H9 (cell line): ENCODE measurements at regions not wholly inside any gene's neighbourhood (a gene's known extent, or its start where the extent isn't known, plus 50 kb on each side); places are given as distances from the start of the nearest gene placed in this dataset.

Experiments used
- DNase-seq: peaks from one replicate; pipeline ENCODE4 v3.0.0-alpha.2; 2017
- H2AFZ ChIP-seq: one replicate; pipeline ENCODE4 v1.6.1; 2013; ENCODE audit warnings: mild to moderate bottlenecking, low read length, control low read depth, moderate library complexity
- H2AK5ac ChIP-seq: 2 replicates; pipeline ENCODE4 v1.6.1; 2013; ENCODE audit warnings: low read length, control low read depth, mixed read lengths; ENCODE audit not compliant: insufficient read length
- H2BK120ac ChIP-seq: one replicate; pipeline ENCODE4 v1.6.1; 2013; ENCODE audit warnings: low read depth, mild to moderate bottlenecking, low read length, control low read depth, inconsistent platforms; ENCODE audit not compliant: poor library complexity, severe bottlenecking
- H2BK12ac ChIP-seq: 2 replicates; pipeline ENCODE4 v1.6.1; 2013; ENCODE audit warnings: low read length, control low read depth, mixed read lengths, low read depth; ENCODE audit not compliant: insufficient read length
- H2BK15ac ChIP-seq: 2 replicates; pipeline ENCODE4 v1.6.1; 2013; ENCODE audit warnings: low read depth, low read length, control low read depth
- H2BK20ac ChIP-seq: one replicate; pipeline ENCODE4 v1.6.1; 2013; ENCODE audit warnings: low read depth, mild to moderate bottlenecking, low read length, control low read depth, inconsistent platforms; ENCODE audit not compliant: poor library complexity, severe bottlenecking
- H2BK5ac ChIP-seq: 2 replicates; pipeline ENCODE4 v1.6.1; 2013; ENCODE audit warnings: low read length, control low read depth, mixed read lengths; ENCODE audit not compliant: insufficient read length
- H3K14ac ChIP-seq: 2 replicates; pipeline ENCODE4 v1.6.1; 2013; ENCODE audit warnings: low read length, control low read depth; ENCODE audit not compliant: insufficient read depth
- H3K18ac ChIP-seq: 2 replicates; pipeline ENCODE4 v1.6.1; 2013; ENCODE audit warnings: low read depth, mild to moderate bottlenecking, mixed read lengths, low read length, control low read depth; ENCODE audit not compliant: insufficient read length
- H3K23ac ChIP-seq: 2 replicates; pipeline ENCODE4 v1.6.1; 2013; ENCODE audit warnings: low read length, control low read depth, mixed read lengths, low read depth; ENCODE audit not compliant: insufficient read length
- H3K23me2 ChIP-seq: 2 replicates; pipeline ENCODE4 v1.6.1; 2013; ENCODE audit warnings: low read depth, mild to moderate bottlenecking, mixed read lengths, low read length, control low read depth; ENCODE audit not compliant: insufficient read length, poor library complexity, severe bottlenecking
- H3K27ac ChIP-seq: 2 replicates; pipeline ENCODE4 v1.5.1; 2013; ENCODE audit warnings: low read length, control low read depth, mixed read lengths, low read depth; ENCODE audit not compliant: insufficient read length
- H3K27me3 ChIP-seq: 2 replicates; pipeline ENCODE4 v1.6.1; 2013; ENCODE audit warnings: low read length, control low read depth, inconsistent platforms; ENCODE audit not compliant: insufficient read depth
- H3K4ac ChIP-seq: 2 replicates; pipeline ENCODE4 v1.6.1; 2013; ENCODE audit warnings: low read depth, mild to moderate bottlenecking, control low read depth, inconsistent platforms, low read length, moderate library complexity
- H3K4me1 ChIP-seq: 2 replicates; pipeline ENCODE4 v1.6.1; 2013; ENCODE audit warnings: low read length, control low read depth, inconsistent platforms; ENCODE audit not compliant: insufficient read depth
- H3K4me2 ChIP-seq: 2 replicates; pipeline ENCODE4 v1.6.1; 2013; ENCODE audit warnings: low read length, control low read depth, mixed read lengths; ENCODE audit not compliant: insufficient read length, insufficient read depth
- H3K56ac ChIP-seq: 2 replicates; pipeline ENCODE4 v1.6.1; 2013; ENCODE audit warnings: low read depth, mild to moderate bottlenecking, mixed read lengths, low read length, control low read depth; ENCODE audit not compliant: insufficient read length
- H3K79me1 ChIP-seq: 2 replicates; pipeline ENCODE4 v1.6.1; 2013; ENCODE audit warnings: low read depth, mild to moderate bottlenecking, moderate library complexity, low read length, control low read depth, inconsistent platforms; ENCODE audit not compliant: insufficient read depth, poor library complexity, severe bottlenecking
- H3K79me2 ChIP-seq: 2 replicates; pipeline ENCODE4 v1.6.1; 2013; ENCODE audit warnings: low read length, control low read depth, inconsistent platforms; ENCODE audit not compliant: insufficient read depth
- H3K9ac ChIP-seq: 2 replicates; pipeline ENCODE4 v1.6.1; 2013; ENCODE audit warnings: low read length, control low read depth, mixed read lengths; ENCODE audit not compliant: insufficient read length; ENCODE audit errors: extremely low read depth
- H3K9me3 ChIP-seq: one replicate; pipeline ENCODE4 v1.6.1; 2013; ENCODE audit warnings: low read depth, low read length, inconsistent platforms; ENCODE audit not compliant: control insufficient read depth
- H3T11ph ChIP-seq: one replicate; pipeline ENCODE4 v1.6.1; 2013; ENCODE audit warnings: mild to moderate bottlenecking, low read length, control low read depth, inconsistent platforms
- H4K20me1 ChIP-seq: one replicate; pipeline ENCODE4 v1.6.1; 2013; ENCODE audit not compliant: control insufficient read depth, insufficient read length, insufficient read depth
- H4K5ac ChIP-seq: 2 replicates; pipeline ENCODE4 v1.6.1; 2013; ENCODE audit warnings: low read depth, mild to moderate bottlenecking, mixed read lengths, low read length, control low read depth; ENCODE audit not compliant: insufficient read length
- H4K8ac ChIP-seq: replicated peaks from 2 replicates; pipeline ENCODE4 v1.6.1; 2013; ENCODE audit warnings: low read length, control low read depth, mixed read lengths, low read depth; ENCODE audit not compliant: insufficient read length
- H4K91ac ChIP-seq: 2 replicates; pipeline ENCODE4 v1.6.1; 2013; ENCODE audit warnings: low read depth, mild to moderate bottlenecking, moderate library complexity, mixed read lengths, low read length, control low read depth; ENCODE audit not compliant: insufficient read length
- H3K27ac Mint-ChIP-seq, 3 experiments: 2 replicates in 2 of 3; 3 replicates in 1 of 3; pipeline ENCODE4 v1.8.0; 2020 to 2021; ENCODE audit warnings: mixed read lengths in 3 of 3, mild to moderate bottlenecking in 1 of 3, moderate library complexity in 1 of 3
- H3K27me3 Mint-ChIP-seq: 2 replicates; pipeline ENCODE4 v1.8.0; 2021; ENCODE audit warnings: low read depth, mild to moderate bottlenecking, moderate library complexity, mixed read lengths
- H3K36me3 Mint-ChIP-seq, 3 experiments: 2 replicates in 2 of 3; 3 replicates in 1 of 3; pipeline ENCODE4 v1.8.0; 2020 to 2021; ENCODE audit warnings: low read depth in 3 of 3, mixed read lengths in 3 of 3; ENCODE audit not compliant: insufficient read depth in 1 of 3
- H3K4me1 Mint-ChIP-seq, 2 experiments: 2 replicates each; pipeline ENCODE4 v1.8.0; 2020; ENCODE audit warnings: mixed read lengths in 2 of 2
- H3K4me3 Mint-ChIP-seq, 2 experiments: 2 replicates in 1 of 2; 3 replicates in 1 of 2; pipeline ENCODE4 v1.8.0; 2020 to 2021; ENCODE audit warnings: mild to moderate bottlenecking in 2 of 2, mixed read lengths in 2 of 2, moderate library complexity in 1 of 2
- H3K9me3 Mint-ChIP-seq, 2 experiments: 2 replicates in 1 of 2; 3 replicates in 1 of 2; pipeline ENCODE4 v1.8.0; 2020; ENCODE audit warnings: mild to moderate bottlenecking in 2 of 2, mixed read lengths in 2 of 2, moderate library complexity in 1 of 2
- WGBS: extraction: QIAGEN DNeasy Blood & Tissue Kit; methylation state at CpG from one replicate; pipeline ENCODE4 v1.1.7; 2013; ENCODE audit warnings: missing lambda C conversion rate, low lambda C conversion rate, mixed read lengths; ENCODE audit not compliant: insufficient read length; ENCODE audit errors: extremely low coverage; 5-methylcytosine and 5-hydroxymethylcytosine counted together
- TF ChIP-seq, protein P1 (sequence below): fragments of 200-600 bp; sonication (generic); conservative IDR thresholded peaks from 3 replicates; pipeline ENCODE4 v1.8.0; 2021; ENCODE audit warnings: antibody characterized with exemption, mild to moderate bottlenecking

DNA sequence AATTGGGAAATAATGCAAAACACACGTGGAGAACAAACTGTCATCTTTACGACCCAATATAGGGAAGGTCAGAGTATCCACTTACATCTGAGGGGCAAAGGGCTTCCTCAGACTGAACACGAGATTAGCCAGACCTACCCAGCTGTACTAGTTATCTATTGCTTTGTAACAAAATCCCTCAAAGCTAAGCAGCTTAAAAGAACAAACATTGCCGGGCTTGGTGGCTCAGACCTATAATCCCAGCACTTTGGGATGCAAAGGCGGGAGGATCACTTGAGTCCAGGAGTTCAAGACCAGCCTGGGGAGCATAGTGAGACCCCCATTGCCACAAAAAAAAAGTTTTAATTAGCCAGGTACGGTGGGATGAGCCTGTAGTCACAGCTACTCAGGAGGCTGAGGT lies 262.8 kb downstream of the LTN1 start:
- Histone ChIP-seq H3K4me2 (no peak overlapping the region), H3K23ac (no peak overlapping the region), H4K91ac (no peak overlapping the region), H3K14ac (no peak overlapping the region), H3K23me2 (no peaks in the 10 kb centered on the region), H2AFZ (no peak overlapping the region), H2BK20ac (no peak overlapping the region), H2BK15ac (no peak overlapping the region), H3K79me2 (no peaks in the 10 kb centered on the region), H2BK12ac (no peak overlapping the region), H3K18ac (no peak overlapping the region), H3T11ph (no peak overlapping the region), H4K5ac (no peak overlapping the region), H2BK5ac (no peak overlapping the region), H4K20me1 (no peaks in the 10 kb centered on the region), H3K9me3 (no peaks in the 10 kb centered on the region), H3K56ac (no peak overlapping the region), H3K79me1 (no peaks in the 10 kb centered on the region), H3K4ac (no peak overlapping the region), H2BK120ac (no peak overlapping the region), H4K8ac (no peak overlapping the region), H3K27me3 (no peaks in the 10 kb centered on the region), H2AK5ac (no peak overlapping the region), H3K27ac (no peak overlapping the region), H3K4me1 (no peaks in the 10 kb centered on the region), H3K9ac (no peak overlapping the region)
- no peak for DNase-seq
- no peak overlapping the region for H3K4me3 Mint-ChIP-seq
- no peaks in the 10 kb centered on the region for H3K9me3 Mint-ChIP-seq
- TF ChIP-seq, protein P1, sequence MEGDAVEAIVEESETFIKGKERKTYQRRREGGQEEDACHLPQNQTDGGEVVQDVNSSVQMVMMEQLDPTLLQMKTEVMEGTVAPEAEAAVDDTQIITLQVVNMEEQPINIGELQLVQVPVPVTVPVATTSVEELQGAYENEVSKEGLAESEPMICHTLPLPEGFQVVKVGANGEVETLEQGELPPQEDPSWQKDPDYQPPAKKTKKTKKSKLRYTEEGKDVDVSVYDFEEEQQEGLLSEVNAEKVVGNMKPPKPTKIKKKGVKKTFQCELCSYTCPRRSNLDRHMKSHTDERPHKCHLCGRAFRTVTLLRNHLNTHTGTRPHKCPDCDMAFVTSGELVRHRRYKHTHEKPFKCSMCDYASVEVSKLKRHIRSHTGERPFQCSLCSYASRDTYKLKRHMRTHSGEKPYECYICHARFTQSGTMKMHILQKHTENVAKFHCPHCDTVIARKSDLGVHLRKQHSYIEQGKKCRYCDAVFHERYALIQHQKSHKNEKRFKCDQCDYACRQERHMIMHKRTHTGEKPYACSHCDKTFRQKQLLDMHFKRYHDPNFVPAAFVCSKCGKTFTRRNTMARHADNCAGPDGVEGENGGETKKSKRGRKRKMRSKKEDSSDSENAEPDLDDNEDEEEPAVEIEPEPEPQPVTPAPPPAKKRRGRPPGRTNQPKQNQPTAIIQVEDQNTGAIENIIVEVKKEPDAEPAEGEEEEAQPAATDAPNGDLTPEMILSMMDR, result no peak
- H3K27me3 Mint-ChIP-seq, result no peaks in the 10 kb centered on the region
- no CpG with 5 or more reads among the region's 6 CpGs for WGBS
- no peaks in the 10 kb centered on the region for H3K36me3 Mint-ChIP-seq
- no peak overlapping the region for H3K27ac Mint-ChIP-seq
- peaks cover 2 to 5% of the 10 kb centered on the region in 2 experiments; a peak in 3 of 4 replicates for H3K4me1 Mint-ChIP-seq
